Testis (tissue), 2 donors: ENCODE measurements at regions not wholly inside any gene's neighbourhood (a gene's known extent, or its start where the extent isn't known, plus 50 kb on each side); places are given as distances from the start of the nearest gene placed in this dataset.

ENCODE experiments used
- CTCF ChIP-seq, 3 experiments: fragments of 450-650 bp in 2 of 3; fragments of 200-600 bp in 1 of 3; sonication (generic) in 1 of 3; IDR thresholded peaks; one replicate each; pipeline ENCODE4 v1.5.1; 2016 to 2019; ENCODE audit warnings: antibody characterized with exemption in 3 of 3, mild to moderate bottlenecking in 2 of 3, moderate library complexity in 1 of 3
- POLR2A ChIP-seq: fragments of 450-650 bp; IDR thresholded peaks from one replicate; pipeline ENCODE4 v1.6.1; 2017; ENCODE audit warnings: antibody characterized with exemption, mild to moderate bottlenecking, moderate library complexity

- TF ChIP-seq CTCF (IDR thresholded peaks at IDR 0.05) = no peak
- no peak for TF ChIP-seq POLR2A
Measured at GRCh38 chr6:113476937-113477839, 380.0 kb upstream of the MARCKS start.
